Lung (tissue), 11 donors: ENCODE measurements at regions not wholly inside any gene's neighbourhood (a gene's known extent, or its start where the extent isn't known, plus 50 kb on each side); places are given as distances from the start of the nearest gene placed in this dataset.

Experiments
- ATAC-seq: fragments of 200-7000 bp; cut with Tn5 transposase; one replicate; pipeline ENCODE4 v1.9.1; 2020; ENCODE audit warnings: moderate number of reproducible peaks; ENCODE audit not compliant: insufficient read depth, low FRiP score
- DNase-seq, 3 donors: peaks; one replicate each; pipeline ENCODE4 v3.0.0-alpha.2; 2013 to 2017
- H3K27ac ChIP-seq, 2 donors: one replicate each; pipeline ENCODE4 v1.5.1; 2013; ENCODE audit warnings: mild to moderate bottlenecking in 2 of 2, moderate library complexity in 2 of 2, control low read depth in 1 of 2, inconsistent platforms in 1 of 2, low read depth in 1 of 2, low read length in 1 of 2
- H3K27me3 ChIP-seq, 3 donors: one replicate each; pipeline ENCODE4 v1.5.1; 2013; ENCODE audit warnings: low read length in 2 of 3; ENCODE audit not compliant: control insufficient read depth in 3 of 3, insufficient read depth in 3 of 3
- H3K36me3 ChIP-seq, 4 donors: one replicate each; pipeline ENCODE4 v1.5.1; 2013; ENCODE audit warnings: low read length in 4 of 4, mild to moderate bottlenecking in 1 of 4, moderate library complexity in 1 of 4; ENCODE audit not compliant: control insufficient read depth in 4 of 4, insufficient read depth in 4 of 4
- H3K4me1 ChIP-seq, 5 donors: one replicate each; pipeline ENCODE4 v1.5.1; 2013; ENCODE audit warnings: low read length in 5 of 5, mild to moderate bottlenecking in 2 of 5, moderate library complexity in 1 of 5; ENCODE audit not compliant: control insufficient read depth in 5 of 5, insufficient read depth in 5 of 5
- H3K4me3 ChIP-seq: one replicate; pipeline ENCODE4 v1.5.1; 2013; ENCODE audit warnings: mild to moderate bottlenecking, control low read depth, moderate library complexity
- H3K9ac ChIP-seq, 2 donors: one replicate each; pipeline ENCODE4 v1.5.1; 2013; ENCODE audit warnings: low read length in 2 of 2, control low read depth in 1 of 2; ENCODE audit not compliant: insufficient read depth in 1 of 2
- H3K9me3 ChIP-seq, 4 donors: one replicate each; pipeline ENCODE4 v1.5.1; 2013; ENCODE audit warnings: low read length in 3 of 4, mild to moderate bottlenecking in 1 of 4, moderate library complexity in 1 of 4; ENCODE audit not compliant: control insufficient read depth in 4 of 4, insufficient read depth in 3 of 4
- CTCF ChIP-seq: IDR thresholded peaks from 2 replicates; pipeline ENCODE4 v1.5.1; 2012; ENCODE audit warnings: mild to moderate bottlenecking; ENCODE audit errors: control extremely low read depth, extremely low read depth
- WGBS, 2 donors: extraction: QIAGEN DNeasy Blood & Tissue Kit; methylation state at CpG; one replicate each; pipeline ENCODE4 v1.1.7; 2013; 5-methylcytosine and 5-hydroxymethylcytosine counted together
- donor health status: control.
- donor health status: control.
- donor health status: Bipolar disorder and iron deficiency.
- donor health status: healthy.
- donor health status: DM: yes; HTN: yes; CAD: no.

GRCh38 chr19:13615890-13616289 lies 109.6 kb upstream of the CACNA1A start:
- H3K4me3 ChIP-seq: no peak overlapping the region
- no peaks in the 10 kb centered on the region for H3K36me3 ChIP-seq
- WGBS, 2 donors: 64 to 79% methylated on average over 9 of the region's 9 CpGs
- H3K4me1 ChIP-seq: no peaks in the 10 kb centered on the region
- H3K27me3 ChIP-seq: no peaks in the 10 kb centered on the region
- ATAC-seq (no peak), DNase-seq (no peak)
- H3K9me3 ChIP-seq: no peaks in the 10 kb centered on the region
- no peak overlapping the region for H3K9ac ChIP-seq
- no peak for TF ChIP-seq CTCF
- no peak overlapping the region for H3K27ac ChIP-seq

- WGBS, 2 donors: 77 to 88% methylated on average over 13 of the region's 13 CpGs
- Histone ChIP-seq H3K9ac (no peak overlapping the region), H3K4me3 (no peak overlapping the region), H3K4me1 (no peaks in the 10 kb centered on the region), H3K27ac (no peak overlapping the region), H3K36me3 (no peaks in the 10 kb centered on the region), H3K9me3 (no peaks in the 10 kb centered on the region), H3K27me3 (no peaks in the 10 kb centered on the region)
- DNase-seq (no peak), ATAC-seq (no peak)
- no peak for TF ChIP-seq CTCF
These were observed 107.2 kb upstream of the CACNA1A start for GRCh38 chr19:13613447-13613846.

GRCh38 chr19:13611596-13611995 lies 105.3 kb upstream of the CACNA1A start:
- no peak for ATAC-seq

More at GRCh38 chr19:13611596-13611995, 105.3 kb upstream of the CACNA1A start:
- WGBS, 2 donors: 54 to 61% methylated on average over 2 of the region's 2 CpGs
- DNase-seq: no peak
- Histone ChIP-seq H3K27ac (no peak overlapping the region), H3K9ac (no peak overlapping the region), H3K9me3 (no peaks in the 10 kb centered on the region), H3K36me3 (no peaks in the 10 kb centered on the region), H3K4me3 (no peak overlapping the region), H3K4me1 (no peaks in the 10 kb centered on the region), H3K27me3 (no peaks in the 10 kb centered on the region)
- no peak for TF ChIP-seq CTCF
